ENCODE measurements at regions not wholly inside any gene's neighbourhood (a gene's known extent, or its start where the extent isn't known, plus 50 kb on each side); places are given as distances from the start of the nearest gene placed in this dataset.

GRCh38 chr7:140242057-140243031, 65.6 kb upstream of the KDM7A start:
- DNase-seq (ENCODE audit: low read depth): no peak

GRCh38 chr7:140239653-140239935, 62.8 kb upstream of the KDM7A start:
- DNase-seq (ENCODE audit: low read depth): no peak

- DNase-seq (ENCODE audit: low read depth): no peak
Observed at GRCh38 chr7:140238778-140239652, 62.2 kb upstream of the KDM7A start.

GRCh38 chr7:140237390-140237789, 60.6 kb upstream of the KDM7A start:
- DNase-seq (ENCODE audit: low read depth): no peak

GRCh38 chr7:140236626-140237025, 59.8 kb upstream of the KDM7A start:
- no peak for DNase-seq (ENCODE audit: low read depth)

- DNase-seq (ENCODE audit: low read depth): no peak
Observed at GRCh38 chr7:140235114-140235513, 58.3 kb upstream of the KDM7A start.

GRCh38 chr7:140232957-140233917, 56.5 kb upstream of the KDM7A start:
- no peak for DNase-seq (ENCODE audit: low read depth)

GRCh38 chr7:140231771-140232491, 55.1 kb upstream of the KDM7A start:
- no peak for DNase-seq (ENCODE audit: low read depth)

- DNase-seq (ENCODE audit: low read depth): peak; percentile 54
Observed at GRCh38 chr7:140230861-140231770, 54.3 kb upstream of the KDM7A start.

GRCh38 chr7:140230516-140230860, 53.7 kb upstream of the KDM7A start:
- peak; percentile 65 for DNase-seq (ENCODE audit: low read depth)

- DNase-seq (ENCODE audit: low read depth): peak; percentile 40
Observed at GRCh38 chr7:140229591-140230515, 53.1 kb upstream of the KDM7A start.

GRCh38 chr7:140229101-140229525, 52.3 kb upstream of the KDM7A start:
- no peak for DNase-seq (ENCODE audit: low read depth)

Measured in activated T-cell treated with anti-CD3 and anti-CD28 coated beads for 24 hours (primary cell).